Osteocyte (in vitro differentiated cells): ENCODE measurements at regions not wholly inside any gene's neighbourhood (a gene's known extent, or its start where the extent isn't known, plus 50 kb on each side); places are given as distances from the start of the nearest gene placed in this dataset.
A peak's percentile ranks its signal among the peaks of the same experiment; 100 is the strongest.
"Not testable (repeated sequence)": the region's sequence is repeated elsewhere in the genome, so short reads cannot be mapped to it uniquely, and the experiment has no call there.

Source experiments
- DNase-seq: peaks from one replicate; pipeline ENCODE4 v3.0.0; 2021; ENCODE audit warnings: mixed read lengths; ENCODE audit not compliant: unreplicated experiment; ENCODE audit errors: extremely low spot score
- H3K27ac Mint-ChIP-seq: one replicate; pipeline ENCODE4 v1.8.0; 2021; ENCODE audit warnings: mild to moderate bottlenecking, mixed read lengths; ENCODE audit not compliant: unreplicated experiment
- H3K27me3 Mint-ChIP-seq: one replicate; pipeline ENCODE4 v1.8.0; 2021; ENCODE audit warnings: mixed read lengths; ENCODE audit not compliant: unreplicated experiment
- H3K36me3 Mint-ChIP-seq: one replicate; pipeline ENCODE4 v1.8.0; 2021; ENCODE audit warnings: mixed read lengths; ENCODE audit not compliant: unreplicated experiment
- H3K4me1 Mint-ChIP-seq: one replicate; pipeline ENCODE4 v1.8.0; 2021; ENCODE audit warnings: mixed read lengths; ENCODE audit not compliant: unreplicated experiment
- H3K4me3 Mint-ChIP-seq: one replicate; pipeline ENCODE4 v1.8.0; 2021; ENCODE audit warnings: mild to moderate bottlenecking, moderate library complexity, mixed read lengths; ENCODE audit not compliant: unreplicated experiment
- H3K9me3 Mint-ChIP-seq: one replicate; pipeline ENCODE4 v1.8.0; 2021; ENCODE audit warnings: mixed read lengths; ENCODE audit not compliant: unreplicated experiment
- TF ChIP-seq, protein P1 (sequence below): fragments of 200-600 bp; sonication (generic); IDR thresholded peaks from 2 replicates; pipeline ENCODE4 v1.5.0; 2021; ENCODE audit warnings: antibody characterized with exemption, mild to moderate bottlenecking, moderate library complexity

DNA sequence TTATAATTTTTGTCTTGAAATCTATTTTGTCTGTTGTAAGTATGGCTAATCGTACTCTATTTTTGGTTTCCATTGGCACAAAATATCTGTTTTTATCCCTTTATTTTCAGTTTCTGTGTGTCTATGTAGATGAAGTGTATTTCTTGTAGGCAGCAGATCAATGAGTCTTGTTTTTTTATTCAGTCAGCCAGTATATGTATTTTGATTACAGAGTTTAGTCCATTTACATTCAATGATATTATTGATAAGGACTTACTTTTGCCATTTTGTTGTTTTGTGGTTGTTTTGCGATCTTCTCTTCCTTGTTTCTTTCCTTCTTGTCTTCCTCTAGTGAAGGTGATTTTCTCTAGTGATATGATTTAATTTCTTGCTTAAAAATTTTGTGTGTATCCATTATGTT is 336.3 kb upstream of the SPRY2 start:
- no peaks in the 10 kb centered on the region for H3K27me3 Mint-ChIP-seq
- no peak for DNase-seq
- H3K4me1 Mint-ChIP-seq: no peaks in the 10 kb centered on the region
- H3K4me3 Mint-ChIP-seq: no peak overlapping the region
- H3K36me3 Mint-ChIP-seq: peaks cover 18% of the 10 kb centered on the region
- no peak overlapping the region for H3K27ac Mint-ChIP-seq
- TF ChIP-seq, protein P1, sequence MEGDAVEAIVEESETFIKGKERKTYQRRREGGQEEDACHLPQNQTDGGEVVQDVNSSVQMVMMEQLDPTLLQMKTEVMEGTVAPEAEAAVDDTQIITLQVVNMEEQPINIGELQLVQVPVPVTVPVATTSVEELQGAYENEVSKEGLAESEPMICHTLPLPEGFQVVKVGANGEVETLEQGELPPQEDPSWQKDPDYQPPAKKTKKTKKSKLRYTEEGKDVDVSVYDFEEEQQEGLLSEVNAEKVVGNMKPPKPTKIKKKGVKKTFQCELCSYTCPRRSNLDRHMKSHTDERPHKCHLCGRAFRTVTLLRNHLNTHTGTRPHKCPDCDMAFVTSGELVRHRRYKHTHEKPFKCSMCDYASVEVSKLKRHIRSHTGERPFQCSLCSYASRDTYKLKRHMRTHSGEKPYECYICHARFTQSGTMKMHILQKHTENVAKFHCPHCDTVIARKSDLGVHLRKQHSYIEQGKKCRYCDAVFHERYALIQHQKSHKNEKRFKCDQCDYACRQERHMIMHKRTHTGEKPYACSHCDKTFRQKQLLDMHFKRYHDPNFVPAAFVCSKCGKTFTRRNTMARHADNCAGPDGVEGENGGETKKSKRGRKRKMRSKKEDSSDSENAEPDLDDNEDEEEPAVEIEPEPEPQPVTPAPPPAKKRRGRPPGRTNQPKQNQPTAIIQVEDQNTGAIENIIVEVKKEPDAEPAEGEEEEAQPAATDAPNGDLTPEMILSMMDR: no peak
- H3K9me3 Mint-ChIP-seq: peaks cover 33% of the 10 kb centered on the region

DNA sequence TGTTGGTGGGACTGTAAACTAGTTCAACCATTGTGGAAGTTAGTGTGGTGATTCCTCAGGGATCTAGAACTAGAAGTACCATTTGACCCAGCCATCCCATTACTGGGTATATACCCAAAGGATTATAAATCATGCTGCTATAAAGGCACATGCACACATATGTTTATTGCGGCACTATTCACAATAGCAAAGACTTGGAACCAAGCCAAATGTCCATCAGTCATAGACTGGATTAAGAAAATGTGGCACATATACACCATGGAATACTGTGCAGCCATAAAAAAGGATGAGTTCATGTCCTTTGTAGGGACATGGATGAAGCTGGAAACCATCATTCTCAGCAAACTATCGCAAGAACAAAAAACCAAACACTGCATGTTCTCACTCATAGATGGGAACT is 334.5 kb upstream of the SPRY2 start:
- H3K36me3 Mint-ChIP-seq: peaks cover 29% of the 10 kb centered on the region
- not testable (repeated sequence) for H3K4me1 Mint-ChIP-seq, H3K27ac Mint-ChIP-seq, DNase-seq, H3K27me3 Mint-ChIP-seq, H3K4me3 Mint-ChIP-seq
- H3K9me3 Mint-ChIP-seq: peaks cover 46% of the 10 kb centered on the region

DNA sequence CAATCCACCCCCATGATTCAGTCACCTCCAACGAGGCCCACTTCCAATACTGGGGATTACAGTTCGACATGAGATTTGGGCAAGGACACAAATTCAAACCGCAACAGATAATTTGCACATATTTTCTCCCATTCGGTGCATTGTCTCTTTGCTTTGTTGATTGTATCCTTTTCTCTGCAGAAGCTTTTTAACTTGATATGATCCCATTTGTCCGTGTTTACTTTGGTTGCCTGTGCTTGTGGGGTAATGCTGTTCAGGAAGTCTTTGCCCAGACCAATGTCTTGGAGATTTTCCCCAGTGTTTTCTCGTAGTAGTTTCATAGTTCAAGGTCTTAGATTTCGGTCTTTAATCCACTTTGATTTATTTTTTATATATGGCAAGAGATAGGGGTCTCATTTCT is 330.8 kb upstream of the SPRY2 start:
- no peak for DNase-seq
- no peaks in the 10 kb centered on the region for H3K27me3 Mint-ChIP-seq
- no peak overlapping the region for H3K27ac Mint-ChIP-seq
- H3K4me3 Mint-ChIP-seq: no peak overlapping the region
- TF ChIP-seq, protein P1: no peak
- H3K4me1 Mint-ChIP-seq: peaks cover 22% of the 10 kb centered on the region
- H3K36me3 Mint-ChIP-seq: peaks cover 26% of the 10 kb centered on the region
- H3K9me3 Mint-ChIP-seq: peaks cover 34% of the 10 kb centered on the region

DNA sequence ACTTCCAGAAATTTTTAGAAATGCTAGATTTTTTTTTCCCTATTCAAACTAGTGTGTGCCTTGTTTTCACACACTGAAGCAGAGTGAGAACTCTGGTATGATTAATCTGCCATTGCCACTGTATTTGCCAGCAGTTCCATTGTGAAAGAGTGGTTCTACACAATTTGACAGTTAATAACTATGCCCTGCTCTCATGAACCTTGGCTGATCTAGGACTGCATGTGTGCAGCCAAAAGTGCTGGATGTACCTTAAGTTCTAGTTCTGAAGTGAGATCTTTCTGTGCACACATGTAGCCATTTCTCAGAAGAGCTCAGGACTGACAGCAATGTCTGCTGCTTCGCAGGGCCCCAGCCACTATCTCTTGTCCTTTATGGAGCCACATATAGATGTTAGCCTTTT is 328.2 kb upstream of the SPRY2 start:
- peaks cover 28% of the 10 kb centered on the region for H3K9me3 Mint-ChIP-seq
- H3K27ac Mint-ChIP-seq: no peak overlapping the region
- H3K27me3 Mint-ChIP-seq: no peaks in the 10 kb centered on the region
- H3K4me1 Mint-ChIP-seq: peaks cover 33% of the 10 kb centered on the region
- peaks cover 23% of the 10 kb centered on the region for H3K36me3 Mint-ChIP-seq
- DNase-seq: no peak
- H3K4me3 Mint-ChIP-seq: no peak overlapping the region
- TF ChIP-seq, protein P1: no peak

DNA sequence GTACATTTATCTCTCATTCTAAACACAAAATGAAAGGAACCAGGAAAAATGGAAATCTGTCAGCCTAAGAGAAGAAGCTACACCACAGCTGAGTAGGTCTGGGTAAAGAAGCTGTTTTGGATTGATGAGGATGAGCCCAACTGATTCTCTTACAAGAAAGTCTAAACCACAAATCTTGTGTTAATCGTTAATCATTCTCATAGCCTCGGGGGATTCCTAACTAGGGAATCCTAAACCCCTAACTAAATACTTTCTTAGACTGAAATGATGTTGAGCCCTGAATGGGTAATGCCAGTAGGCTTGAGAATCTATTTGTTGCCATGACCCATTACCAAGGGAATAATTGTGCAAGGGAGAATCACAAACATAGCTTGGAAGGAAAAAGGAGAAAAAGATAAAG is 327.5 kb upstream of the SPRY2 start:
- Mint-ChIP-seq H3K4me1 (peaks cover 33% of the 10 kb centered on the region), H3K4me3 (no peak overlapping the region), H3K9me3 (peaks cover 26% of the 10 kb centered on the region), H3K36me3 (peaks cover 19% of the 10 kb centered on the region), H3K27me3 (no peaks in the 10 kb centered on the region), H3K27ac (peak overlapping the region; percentile 11)
- TF ChIP-seq, protein P1: no peak
- no peak for DNase-seq
